HG03108 (cell line): ENCODE measurements at regions not wholly inside any gene's neighbourhood (a gene's known extent, or its start where the extent isn't known, plus 50 kb on each side); places are given as distances from the start of the nearest gene placed in this dataset.
"Not testable (repeated sequence)": the region's sequence is repeated elsewhere in the genome, so short reads cannot be mapped to it uniquely, and the experiment has no call there.

Experiments used
- ATAC-seq: cut with Tn5 transposase; IDR thresholded peaks from one replicate; pipeline ENCODE4 v1.9.1; 2021; ENCODE audit warnings: moderate library complexity; ENCODE audit not compliant: unreplicated experiment

- no peak for ATAC-seq
Observed at GRCh38 chr3:20842594-20843436, 656.8 kb upstream of the SGO1 start.

GRCh38 chr3:20842002-20842401 is 656.0 kb upstream of the SGO1 start:
- ATAC-seq, result no peak

- ATAC-seq, result no peak
Observed at GRCh38 chr3:20837676-20838302, 651.8 kb upstream of the SGO1 start.

- no peak for ATAC-seq
Observed at GRCh38 chr3:20836801-20837200, 650.8 kb upstream of the SGO1 start.

- ATAC-seq, result no peak
Observed at GRCh38 chr3:20832963-20833362, 647.0 kb upstream of the SGO1 start.

GRCh38 chr3:20822251-20822650 is 636.2 kb upstream of the SGO1 start:
- no peak for ATAC-seq

- ATAC-seq, result not testable (repeated sequence)
Observed at GRCh38 chr3:20820872-20821271, 634.9 kb upstream of the SGO1 start.

- ATAC-seq, result no peak
Observed at GRCh38 chr3:20811631-20812030, 625.6 kb upstream of the SGO1 start.

- ATAC-seq, result no peak
Observed at GRCh38 chr3:20811006-20811405, 625.0 kb upstream of the SGO1 start.

GRCh38 chr3:20810555-20810954 is 624.5 kb upstream of the SGO1 start:
- no peak for ATAC-seq

GRCh38 chr3:20809356-20809755 is 623.4 kb upstream of the SGO1 start:
- ATAC-seq, result no peak

- ATAC-seq, result no peak
Observed at GRCh38 chr3:20808864-20809263, 622.9 kb upstream of the SGO1 start.

GRCh38 chr3:20798666-20799065 is 612.7 kb upstream of the SGO1 start:
- no peak for ATAC-seq

GRCh38 chr3:20787005-20787404 is 601.0 kb upstream of the SGO1 start:
- no peak for ATAC-seq

GRCh38 chr3:20776692-20777091 is 590.7 kb upstream of the SGO1 start:
- ATAC-seq, result no peak

- ATAC-seq, result no peak
Observed at GRCh38 chr3:20776286-20776685, 590.3 kb upstream of the SGO1 start.

- ATAC-seq, result no peak
Observed at GRCh38 chr3:20773320-20773984, 587.4 kb upstream of the SGO1 start.

- no peak for ATAC-seq
Observed at GRCh38 chr3:20772869-20773268, 586.9 kb upstream of the SGO1 start.

- ATAC-seq, result no peak
Observed at GRCh38 chr3:20769430-20769829, 583.4 kb upstream of the SGO1 start.

- ATAC-seq, result no peak
Observed at GRCh38 chr3:20760981-20761380, 575.0 kb upstream of the SGO1 start.

GRCh38 chr3:20752416-20752815 is 566.4 kb upstream of the SGO1 start:
- ATAC-seq, result no peak

- ATAC-seq, result no peak
Observed at GRCh38 chr3:20751296-20751695, 565.3 kb upstream of the SGO1 start.
